Right lobe of liver (tissue), 6 donors: ENCODE measurements at regions not wholly inside any gene's neighbourhood (a gene's known extent, or its start where the extent isn't known, plus 50 kb on each side); places are given as distances from the start of the nearest gene placed in this dataset.

Experiments used
- ATAC-seq, 4 donors: fragments of 200-7000 bp; cut with Tn5 transposase; one replicate each; pipeline ENCODE4 v1.9.1; 2020; ENCODE audit warnings: mild to moderate bottlenecking in 4 of 4, moderate library complexity in 4 of 4
- DNase-seq, 3 donors: peaks; one replicate each; pipeline ENCODE4 v3.0.0-alpha.2; 2020
- H3K27ac ChIP-seq, 3 donors: fragments of 200-600 bp; one replicate each; pipeline ENCODE4 v1.8.0; 2022
- H3K27me3 ChIP-seq, 2 donors: fragments of 200-600 bp; one replicate each; pipeline ENCODE4 v1.8.0; 2022
- H3K36me3 ChIP-seq, 4 donors: fragments of 200-600 bp; sonication (generic) in 1 of 4; one replicate each; pipeline versions ENCODE4 v1.5.1 to v1.8.0; 2017 to 2022; ENCODE audit warnings: control low read depth in 1 of 4
- H3K4me1 ChIP-seq, 4 donors: fragments of 200-600 bp; sonication (generic) in 1 of 4; one replicate each; pipeline versions ENCODE4 v1.5.1 to v1.8.0; 2017 to 2022; ENCODE audit warnings: control low read depth in 1 of 4
- H3K4me3 ChIP-seq, 3 donors: fragments of 200-600 bp; one replicate each; pipeline ENCODE4 v1.8.0; 2022
- H3K9me3 ChIP-seq, 4 donors: fragments of 200-600 bp; sonication (generic) in 1 of 4; one replicate each; pipeline versions ENCODE4 v1.5.1 to v1.8.0; 2017 to 2022; ENCODE audit warnings: control low read depth in 1 of 4
- POLR2A ChIP-seq: fragments of 450-650 bp; IDR thresholded peaks from one replicate; pipeline ENCODE4 v1.6.1; 2017; ENCODE audit warnings: antibody characterized with exemption, mild to moderate bottlenecking
- WGBS: methylation state at CpG from one replicate; pipeline ENCODE4 v1.1.6; 2018; ENCODE audit warnings: low coverage, low lambda C conversion rate; ENCODE audit not compliant: insufficient coverage; ENCODE audit errors: missing lambda C conversion rate; 5-methylcytosine and 5-hydroxymethylcytosine counted together
- intact Hi-C, 2 donors: fragments of 100-400 bp; cut with DNase I; formaldehyde crosslinking; loops; one replicate each; pipeline versions ENCODE4 v1.11.2 to v1.14.1; 2022
- TF ChIP-seq, protein P1 (sequence below), 4 donors: fragments of 200-600 bp in 3 of 4; fragments of 450-650 bp in 1 of 4; IDR thresholded peaks; one replicate each; pipeline versions ENCODE4 v1.5.1 to v1.8.0; 2016 to 2022; ENCODE audit warnings: antibody characterized with exemption in 4 of 4, mild to moderate bottlenecking in 2 of 4
- donor health status: DM: no; HTN: yes; CAD: no.
- donor health status: DM: no; HTN: no; CAD: no.
- donor health status: DM: no; HTN: no; CAD: no.
- donor health status: DM: no; HTN: yes; CAD: no.
- donor health status: DM: no; HTN: yes; CAD: no.

- Histone ChIP-seq H3K4me3 (no peak overlapping the region), H3K27me3 (peaks cover 3% of the 10 kb centered on the region in 2 donors), H3K9me3 (no peaks in the 10 kb centered on the region), H3K36me3 (no peaks in the 10 kb centered on the region), H3K27ac (no peak overlapping the region), H3K4me1 (no peaks in the 10 kb centered on the region)
- intact Hi-C loops = no loop called here
- DNase-seq (no peak), ATAC-seq (peak in 2 of 4 donors; percentile 26 to 48)
- 42% methylated on average over 9 of the region's 9 CpGs for WGBS
- TF ChIP-seq POLR2A = no peak
- TF ChIP-seq, protein P1, sequence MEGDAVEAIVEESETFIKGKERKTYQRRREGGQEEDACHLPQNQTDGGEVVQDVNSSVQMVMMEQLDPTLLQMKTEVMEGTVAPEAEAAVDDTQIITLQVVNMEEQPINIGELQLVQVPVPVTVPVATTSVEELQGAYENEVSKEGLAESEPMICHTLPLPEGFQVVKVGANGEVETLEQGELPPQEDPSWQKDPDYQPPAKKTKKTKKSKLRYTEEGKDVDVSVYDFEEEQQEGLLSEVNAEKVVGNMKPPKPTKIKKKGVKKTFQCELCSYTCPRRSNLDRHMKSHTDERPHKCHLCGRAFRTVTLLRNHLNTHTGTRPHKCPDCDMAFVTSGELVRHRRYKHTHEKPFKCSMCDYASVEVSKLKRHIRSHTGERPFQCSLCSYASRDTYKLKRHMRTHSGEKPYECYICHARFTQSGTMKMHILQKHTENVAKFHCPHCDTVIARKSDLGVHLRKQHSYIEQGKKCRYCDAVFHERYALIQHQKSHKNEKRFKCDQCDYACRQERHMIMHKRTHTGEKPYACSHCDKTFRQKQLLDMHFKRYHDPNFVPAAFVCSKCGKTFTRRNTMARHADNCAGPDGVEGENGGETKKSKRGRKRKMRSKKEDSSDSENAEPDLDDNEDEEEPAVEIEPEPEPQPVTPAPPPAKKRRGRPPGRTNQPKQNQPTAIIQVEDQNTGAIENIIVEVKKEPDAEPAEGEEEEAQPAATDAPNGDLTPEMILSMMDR (IDR thresholded peaks at IDR 0.05) = peak in 2 of 4 donors; percentile 20 to 25
These were observed 72.3 kb upstream of the ADGRG2 start for GRCh38 chrX:19194285-19195242.

DNA sequence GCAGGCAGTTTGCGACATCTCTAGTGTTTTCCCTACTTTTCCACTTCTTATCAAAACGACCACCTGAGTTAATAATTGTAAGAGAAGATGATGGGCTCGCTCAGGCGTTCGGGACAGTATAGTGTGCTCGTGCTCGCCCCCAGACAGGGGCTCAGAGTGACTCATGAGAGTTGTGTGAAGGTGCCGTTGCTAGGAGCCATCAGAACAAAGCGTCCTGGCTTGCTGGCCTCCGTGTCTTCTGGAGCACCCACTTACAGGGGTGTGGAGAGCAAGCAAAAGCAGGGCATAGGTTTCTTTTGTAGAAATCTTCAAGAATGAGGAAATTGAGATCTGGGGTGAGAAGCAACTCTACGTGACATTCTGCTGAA is 73.0 kb upstream of the ADGRG2 start:
- no peak overlapping the region for H3K27ac ChIP-seq
- TF ChIP-seq, protein P1 (IDR thresholded peaks at IDR 0.05) = no peak
- no peak for TF ChIP-seq POLR2A
- no peaks in the 10 kb centered on the region for H3K4me1 ChIP-seq
- WGBS = 35% methylated on average over 11 of the region's 11 CpGs
- intact Hi-C loops = no loop called here
- no peaks in the 10 kb centered on the region for H3K9me3 ChIP-seq
- ATAC-seq (no peak), DNase-seq (no peak)
- peaks cover 3 to 9% of the 10 kb centered on the region in 2 donors for H3K27me3 ChIP-seq
- H3K36me3 ChIP-seq = no peaks in the 10 kb centered on the region
- H3K4me3 ChIP-seq = no peak overlapping the region

DNA sequence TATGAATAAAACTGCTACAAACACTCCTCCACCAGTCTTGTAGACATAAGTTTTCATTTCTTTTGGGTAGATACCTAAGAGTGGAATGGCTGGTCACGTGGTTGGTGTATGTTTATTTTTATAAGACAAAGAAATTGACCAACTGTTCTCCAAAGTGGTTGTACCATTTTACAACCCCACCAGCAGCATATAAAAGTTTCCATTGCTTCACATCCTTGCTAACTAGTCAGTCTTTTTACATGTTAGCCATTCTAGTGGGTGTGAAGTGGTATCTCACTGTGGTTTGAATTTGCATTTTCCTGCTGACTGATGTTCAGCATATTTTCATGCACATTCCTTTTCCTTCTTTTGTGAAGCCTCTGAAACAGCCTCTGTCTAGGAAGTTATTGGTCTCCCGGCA is 76.2 kb upstream of the ADGRG2 start:
- peaks cover 3 to 12% of the 10 kb centered on the region in 2 donors for H3K27me3 ChIP-seq
- 55% methylated on average over 2 of the region's 2 CpGs for WGBS
- DNase-seq (no peak), ATAC-seq (no peak)
- no peaks in the 10 kb centered on the region for H3K36me3 ChIP-seq
- H3K4me3 ChIP-seq = no peak overlapping the region
- H3K9me3 ChIP-seq = no peaks in the 10 kb centered on the region
- TF ChIP-seq, protein P1 (IDR thresholded peaks at IDR 0.05) = no peak
- no peak for TF ChIP-seq POLR2A
- intact Hi-C loops = no loop called here
- no peaks in the 10 kb centered on the region for H3K4me1 ChIP-seq
- H3K27ac ChIP-seq = no peak overlapping the region

DNA sequence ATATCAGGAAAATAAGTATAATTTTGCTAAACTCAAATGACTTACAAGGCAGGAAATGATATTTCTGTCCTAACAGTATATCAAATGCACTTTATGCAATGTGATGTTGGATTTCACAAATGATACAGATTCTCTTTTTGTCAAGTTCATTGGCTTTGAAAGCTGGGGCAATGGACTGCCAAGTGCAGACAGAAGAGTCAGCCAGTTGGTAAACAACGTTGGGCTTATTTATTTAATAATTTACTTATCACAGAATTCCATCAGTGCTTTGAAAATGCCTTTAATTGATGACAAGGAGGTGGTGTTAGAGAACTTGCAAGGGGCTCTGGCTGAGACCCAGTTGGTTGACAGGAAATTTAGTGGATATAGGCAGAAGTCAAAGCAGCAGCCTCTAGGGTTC is 79.9 kb upstream of the ADGRG2 start:
- 4% methylated on average over 1 of the region's 1 CpG for WGBS

More for the DNA sequence above, 79.9 kb upstream of the ADGRG2 start:
- Histone ChIP-seq H3K9me3 (no peaks in the 10 kb centered on the region), H3K27ac (no peak overlapping the region), H3K36me3 (no peaks in the 10 kb centered on the region), H3K4me1 (no peaks in the 10 kb centered on the region), H3K4me3 (no peak overlapping the region), H3K27me3 (peaks cover 0 to 12% of the 10 kb centered on the region in 2 donors)
- TF ChIP-seq, protein P1 (IDR thresholded peaks at IDR 0.05) = no peak
- intact Hi-C loops = no loop called here
- DNase-seq (no peak), ATAC-seq (peak in 2 of 4 donors; percentile 28 to 47)
